GM19455 (cell line): ENCODE measurements at regions not wholly inside any gene's neighbourhood (a gene's known extent, or its start where the extent isn't known, plus 50 kb on each side); places are given as distances from the start of the nearest gene placed in this dataset.
"Not testable (repeated sequence)": the region's sequence is repeated elsewhere in the genome, so short reads cannot be mapped to it uniquely, and the experiment has no call there.

ENCODE experiments used
- ATAC-seq: cut with Tn5 transposase; IDR thresholded peaks from one replicate; pipeline ENCODE4 v1.9.1; 2021; ENCODE audit not compliant: unreplicated experiment

DNA sequence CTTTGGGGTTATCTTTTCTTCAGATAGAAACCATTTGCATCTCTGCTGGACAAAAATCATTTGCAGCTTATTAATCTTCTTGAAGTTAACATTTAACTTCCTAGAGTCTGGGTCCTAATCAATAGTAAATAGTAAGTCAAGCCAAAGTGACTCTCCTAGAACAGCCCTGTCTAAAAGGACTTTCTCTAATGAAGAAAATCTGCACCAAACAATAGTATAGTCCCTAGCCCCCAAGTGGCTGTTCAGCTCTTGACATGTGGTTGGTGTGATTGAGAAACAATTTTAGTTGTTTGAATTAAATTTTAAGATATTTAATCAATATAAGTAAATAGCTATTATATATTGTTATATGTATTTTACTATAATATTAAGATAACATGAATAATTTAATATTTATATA, 64.6 kb upstream of the SHB start:
- no peak for ATAC-seq

DNA sequence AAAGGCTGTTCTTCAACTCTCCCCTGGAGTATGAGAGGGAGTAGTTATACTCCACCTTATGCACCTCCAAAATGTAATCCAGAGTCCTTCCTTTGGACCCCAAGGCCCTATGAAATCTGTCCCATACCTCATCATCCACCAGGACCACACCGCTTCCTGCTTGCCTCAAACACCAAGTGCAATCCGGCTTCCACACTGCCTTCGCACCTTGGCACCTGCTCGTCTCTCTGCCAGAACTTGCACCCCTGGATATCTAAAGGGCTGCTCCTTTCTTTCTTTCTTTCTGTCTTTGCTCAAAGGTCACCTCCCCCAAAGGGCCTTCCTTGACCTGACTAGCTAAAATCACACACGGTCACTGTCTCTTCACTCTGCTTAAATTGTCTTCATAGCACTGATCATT, 63.9 kb upstream of the SHB start:
- ATAC-seq, result no peak

DNA sequence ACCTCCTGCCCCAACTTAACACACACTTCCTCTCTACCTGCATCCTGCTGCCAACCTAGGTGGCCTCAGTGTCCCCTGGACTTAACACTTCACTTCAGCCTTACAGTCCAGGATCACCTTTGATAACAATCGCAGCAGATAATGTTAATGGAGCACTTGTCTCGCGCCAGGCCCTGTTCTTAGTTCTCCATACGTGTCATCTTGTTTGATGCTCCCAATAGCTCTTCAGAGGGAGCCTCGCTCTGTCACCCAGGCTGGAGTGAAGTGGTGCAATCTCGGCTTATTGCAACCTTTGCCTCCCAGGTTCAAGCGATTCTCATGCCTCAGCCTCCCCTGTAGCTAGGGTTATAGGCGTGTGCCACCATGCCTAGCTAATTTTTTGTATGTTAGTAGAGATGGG, 62.7 kb upstream of the SHB start:
- ATAC-seq, result no peak

DNA sequence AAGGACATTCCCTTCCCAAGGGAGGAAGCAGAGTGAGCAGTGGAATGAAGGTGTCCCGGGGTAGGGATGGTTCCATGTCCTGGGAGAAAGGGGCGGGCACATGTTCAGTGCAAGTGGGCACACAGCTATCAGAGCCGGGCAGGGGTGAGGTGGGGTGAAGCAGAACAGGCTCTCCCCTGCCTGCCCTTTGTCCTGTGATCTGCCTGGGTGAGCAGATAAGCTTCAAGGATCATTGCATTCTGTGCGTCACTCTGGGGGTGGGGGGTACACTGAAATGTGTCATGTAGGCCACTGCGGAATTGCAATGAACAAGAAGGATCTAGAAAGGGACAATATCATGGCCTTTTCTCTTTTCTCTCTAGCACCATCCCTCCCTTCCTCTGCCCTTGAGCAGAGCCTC, 61.7 kb upstream of the SHB start:
- ATAC-seq, result no peak

DNA sequence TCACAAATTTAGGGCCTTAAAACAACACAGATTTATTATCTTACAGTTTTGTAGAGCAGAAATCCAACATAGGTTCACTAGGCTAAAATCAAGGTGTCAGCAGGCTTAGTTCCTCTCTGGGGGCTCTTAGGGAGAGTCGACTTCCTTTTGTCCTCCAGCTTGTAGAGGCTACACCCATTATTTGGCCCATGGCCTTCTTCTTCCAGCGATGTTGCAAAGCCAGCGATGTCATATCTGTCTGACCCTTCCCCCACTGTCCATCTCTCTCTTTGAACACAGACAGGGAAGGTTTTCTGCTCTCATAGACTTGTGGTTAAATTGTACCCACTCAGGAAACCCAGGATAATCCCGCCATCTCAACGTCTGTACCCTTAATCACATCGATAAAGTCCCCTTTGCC, 60.3 kb upstream of the SHB start:
- ATAC-seq, result no peak

GRCh38 chr9:38128752-38129270, 59.8 kb upstream of the SHB start:
- ATAC-seq, result no peak

DNA sequence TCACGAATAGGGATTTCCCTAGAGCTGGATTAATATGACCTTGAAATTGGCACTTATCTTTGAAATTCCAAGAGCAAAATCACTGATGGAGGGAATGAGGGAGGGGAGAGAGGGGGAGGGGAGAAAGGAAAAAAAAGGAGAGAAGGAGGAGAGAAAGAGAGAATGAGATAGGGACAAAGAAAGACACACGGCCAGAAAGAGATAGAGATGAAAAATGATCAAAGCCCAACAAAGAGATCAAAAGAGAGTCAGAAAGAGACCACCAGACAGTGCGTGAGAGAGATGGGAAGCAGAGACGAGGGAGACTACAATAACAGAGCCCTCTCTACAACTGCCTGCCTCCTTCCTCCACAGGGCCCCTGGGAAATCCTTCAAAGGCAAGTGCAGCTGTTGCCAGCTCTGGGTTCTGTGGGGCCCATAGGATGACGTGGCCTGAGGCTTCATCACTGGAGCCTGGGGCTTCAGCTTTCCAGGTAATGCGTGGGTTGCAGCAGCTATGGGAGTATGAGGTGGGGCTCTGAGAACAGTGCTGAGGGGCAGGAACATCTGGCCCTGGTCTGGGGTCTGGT, 58.3 kb upstream of the SHB start:
- no peak for ATAC-seq

DNA sequence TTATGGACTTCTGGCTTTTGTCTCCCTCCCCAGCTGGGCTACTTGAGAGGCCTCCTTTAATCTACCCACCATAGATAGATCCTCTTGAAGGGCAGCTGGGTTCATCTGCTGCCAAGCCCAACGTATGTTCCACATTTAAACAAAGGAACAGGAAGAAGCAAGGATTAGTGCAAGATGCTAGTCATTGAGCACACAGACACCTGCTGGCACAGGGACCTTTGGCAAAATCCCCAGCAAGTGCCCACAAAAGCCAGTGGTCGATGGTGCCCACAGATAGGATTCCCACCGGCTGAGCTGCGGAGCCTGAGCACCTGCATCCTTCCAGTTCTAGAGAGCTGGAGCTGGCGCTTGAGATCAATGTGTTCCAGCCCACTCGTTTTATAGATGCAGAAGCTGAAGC, 57.7 kb upstream of the SHB start:
- ATAC-seq, result no peak

DNA sequence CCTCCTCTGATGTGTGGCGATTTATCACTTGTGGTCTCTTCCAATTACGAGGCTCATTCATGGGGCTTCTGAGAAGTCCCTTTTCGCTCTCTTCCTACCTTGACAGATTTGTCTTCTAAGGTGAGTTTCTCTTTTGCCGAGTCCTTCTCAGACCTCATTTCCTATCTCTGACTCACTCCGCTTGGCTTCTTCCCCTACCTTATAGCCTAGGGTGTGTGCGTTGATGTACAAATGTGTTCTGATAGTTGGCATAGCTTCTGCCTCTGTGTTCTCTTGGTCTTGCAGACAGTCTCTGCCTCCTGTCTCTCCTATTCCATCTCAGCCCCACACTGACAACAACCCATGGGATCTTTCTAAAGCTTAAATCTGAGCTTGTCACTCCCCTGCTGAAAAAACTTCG, 56.9 kb upstream of the SHB start:
- no peak for ATAC-seq

GRCh38 chr9:38123359-38123758, 54.3 kb upstream of the SHB start:
- not testable (repeated sequence) for ATAC-seq

DNA sequence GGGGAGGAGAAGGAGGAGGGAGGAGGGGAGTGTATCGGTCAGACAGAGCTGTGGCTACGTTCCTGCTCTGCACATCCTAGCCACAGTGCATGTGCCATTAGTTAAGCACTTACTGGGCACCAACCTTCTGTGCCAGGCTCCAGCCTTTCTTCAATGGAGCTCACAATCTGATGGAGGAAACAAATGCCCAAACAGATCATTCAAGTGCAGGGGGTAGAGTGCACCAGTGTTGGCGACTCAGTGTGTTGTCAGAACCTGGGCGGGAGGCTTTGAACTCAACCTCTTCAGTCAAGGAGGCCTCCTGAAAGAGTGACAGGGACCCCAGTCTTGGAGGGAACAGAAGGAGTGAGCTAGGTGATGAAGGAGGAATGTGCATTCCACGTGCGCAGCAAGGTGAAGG, 51.9 kb upstream of the SHB start:
- ATAC-seq, result no peak

- ATAC-seq, result no peak
These were observed 50.7 kb upstream of the SHB start for GRCh38 chr9:38119560-38120236.

- ATAC-seq, result no peak
These were observed 49.9 kb upstream of the SHB start for GRCh38 chr9:38118862-38119438.
